Upper lobe of left lung (tissue), 6 donors: ENCODE measurements at regions not wholly inside any gene's neighbourhood (a gene's known extent, or its start where the extent isn't known, plus 50 kb on each side); places are given as distances from the start of the nearest gene placed in this dataset.

Experiments
- ATAC-seq, 2 donors: fragments of 200-7000 bp; cut with Tn5 transposase; one replicate each; pipeline ENCODE4 v1.9.1; 2022; ENCODE audit warnings: mild to moderate bottlenecking in 2 of 2, moderate library complexity in 2 of 2; ENCODE audit not compliant: low FRiP score in 2 of 2
- DNase-seq, 2 donors: peaks; one replicate each; pipeline ENCODE4 v3.0.0-alpha.2; 2019 to 2020
- H3K27ac ChIP-seq, 4 donors: fragments of 200-600 bp; sonication (generic); one replicate each; pipeline ENCODE4 v1.5.1; 2016 to 2019
- H3K27me3 ChIP-seq, 4 donors: fragments of 200-600 bp; sonication (generic); one replicate each; pipeline ENCODE4 v1.5.1; 2017 to 2019
- H3K36me3 ChIP-seq, 4 donors: fragments of 200-600 bp; sonication (generic); one replicate each; pipeline ENCODE4 v1.5.1; 2016 to 2019
- H3K4me1 ChIP-seq, 4 donors: fragments of 200-600 bp; sonication (generic); one replicate each; pipeline ENCODE4 v1.5.1; 2018 to 2019
- H3K4me3 ChIP-seq, 4 donors: fragments of 200-600 bp; sonication (generic); one replicate each; pipeline ENCODE4 v1.5.1; 2017 to 2019; ENCODE audit warnings: mild to moderate bottlenecking in 2 of 4, moderate library complexity in 1 of 4
- H3K9me3 ChIP-seq, 4 donors: fragments of 200-600 bp; sonication (generic); one replicate each; pipeline ENCODE4 v1.5.1; 2018 to 2019
- EP300 ChIP-seq, 4 donors: sonication (generic); formaldehyde crosslinking; IDR thresholded peaks; one replicate each; pipeline ENCODE4 v1.5.1; 2017; ENCODE audit warnings: antibody characterized with exemption in 4 of 4, control low read depth in 2 of 4
- POLR2A ChIP-seq, 4 donors: fragments of 450-650 bp; IDR thresholded peaks; one replicate each; pipeline ENCODE4 v1.5.1; 2016 to 2017; ENCODE audit warnings: antibody characterized with exemption in 4 of 4, mild to moderate bottlenecking in 2 of 4
- POLR2AphosphoS5 ChIP-seq, 2 donors: sonication (generic); formaldehyde crosslinking; IDR thresholded peaks; one replicate each; pipeline ENCODE4 v1.5.1; 2017; ENCODE audit warnings: antibody characterized with exemption in 2 of 2
- WGBS, 2 donors: methylation state at CpG; one replicate each; pipeline ENCODE4 v1.1.5; 2017 to 2018; 5-methylcytosine and 5-hydroxymethylcytosine counted together
- TF ChIP-seq, protein P1 (sequence below), 6 experiments: fragments of 450-650 bp in 4 of 6; fragments of 200-600 bp in 2 of 6; sonication (generic) in 2 of 6; IDR thresholded peaks; one replicate each; pipeline ENCODE4 v1.5.1; 2016 to 2019; ENCODE audit warnings: antibody characterized with exemption in 6 of 6
- donor health status: DM: no; HTN: no; CAD: no; lungs with moderate emphysema.
- donor health status: DM: no; HTN: yes; CAD: no; lungs with severe emphysema.

- no peak for ATAC-seq
- Histone ChIP-seq H3K27me3 (no peaks in the 10 kb centered on the region), H3K4me3 (no peak overlapping the region), H3K4me1 (no peaks in the 10 kb centered on the region), H3K9me3 (no peaks in the 10 kb centered on the region), H3K36me3 (no peaks in the 10 kb centered on the region), H3K27ac (no peak overlapping the region)
- TF ChIP-seq POLR2AphosphoS5 (IDR thresholded peaks at IDR 0.05) (no peak), POLR2A (IDR thresholded peaks at IDR 0.05) (no peak)
- TF ChIP-seq, protein P1, sequence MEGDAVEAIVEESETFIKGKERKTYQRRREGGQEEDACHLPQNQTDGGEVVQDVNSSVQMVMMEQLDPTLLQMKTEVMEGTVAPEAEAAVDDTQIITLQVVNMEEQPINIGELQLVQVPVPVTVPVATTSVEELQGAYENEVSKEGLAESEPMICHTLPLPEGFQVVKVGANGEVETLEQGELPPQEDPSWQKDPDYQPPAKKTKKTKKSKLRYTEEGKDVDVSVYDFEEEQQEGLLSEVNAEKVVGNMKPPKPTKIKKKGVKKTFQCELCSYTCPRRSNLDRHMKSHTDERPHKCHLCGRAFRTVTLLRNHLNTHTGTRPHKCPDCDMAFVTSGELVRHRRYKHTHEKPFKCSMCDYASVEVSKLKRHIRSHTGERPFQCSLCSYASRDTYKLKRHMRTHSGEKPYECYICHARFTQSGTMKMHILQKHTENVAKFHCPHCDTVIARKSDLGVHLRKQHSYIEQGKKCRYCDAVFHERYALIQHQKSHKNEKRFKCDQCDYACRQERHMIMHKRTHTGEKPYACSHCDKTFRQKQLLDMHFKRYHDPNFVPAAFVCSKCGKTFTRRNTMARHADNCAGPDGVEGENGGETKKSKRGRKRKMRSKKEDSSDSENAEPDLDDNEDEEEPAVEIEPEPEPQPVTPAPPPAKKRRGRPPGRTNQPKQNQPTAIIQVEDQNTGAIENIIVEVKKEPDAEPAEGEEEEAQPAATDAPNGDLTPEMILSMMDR (IDR thresholded peaks at IDR 0.05): no peak
- DNase-seq: peak in 1 of 2 donors; percentile 71
- WGBS, 2 donors: 75 to 81% methylated on average over 15 of the region's 15 CpGs
Observed at GRCh38 chr9:78813602-78814180, 516.8 kb downstream of the PSAT1 start.

DNA sequence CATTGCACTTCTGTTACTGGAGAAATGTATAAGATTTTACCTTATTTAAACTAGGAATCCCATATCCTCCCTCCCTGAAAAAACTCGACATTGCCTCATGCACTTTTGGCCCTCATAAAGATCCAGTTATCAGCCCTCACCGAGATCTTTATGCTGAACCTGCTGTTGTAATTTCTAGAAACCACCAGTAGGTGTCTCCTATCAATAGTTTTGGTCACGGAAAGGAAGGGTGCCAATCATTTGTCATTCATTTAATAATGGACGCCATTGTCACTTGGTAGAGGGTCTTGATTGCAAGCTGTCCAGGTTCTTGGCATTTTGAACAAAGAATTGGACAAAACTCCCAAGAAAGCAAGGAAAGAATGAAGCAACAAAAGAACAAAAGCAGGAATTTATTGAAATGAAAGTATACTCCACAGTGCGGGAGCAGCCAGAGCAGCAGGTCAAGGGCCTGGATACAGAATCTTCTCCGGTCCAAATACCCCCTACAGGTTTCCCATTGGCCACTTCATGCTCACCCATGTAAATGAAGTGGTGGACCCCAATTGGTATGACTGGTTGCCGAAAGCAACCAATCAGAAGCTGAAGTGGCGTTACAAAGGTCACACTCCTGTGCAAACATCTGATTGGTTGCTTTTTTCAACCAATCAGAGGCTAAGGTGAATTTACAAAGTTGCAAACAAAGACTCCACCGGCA lies 524.3 kb downstream of the PSAT1 start:
- Histone ChIP-seq H3K9me3 (no peaks in the 10 kb centered on the region), H3K4me1 (peaks cover 0 to 8% (median 0%) of the 10 kb centered on the region in 4 donors), H3K36me3 (no peaks in the 10 kb centered on the region), H3K4me3 (peak overlapping the region in 2 of 4 donors; percentile 6 to 18), H3K27me3 (no peaks in the 10 kb centered on the region), H3K27ac (no peak overlapping the region)
- DNase-seq (no peak), ATAC-seq (peak in 1 of 2 donors; percentile 57)
- TF ChIP-seq POLR2A (IDR thresholded peaks at IDR 0.05): no peak
- TF ChIP-seq, protein P1 (IDR thresholded peaks at IDR 0.05): peak; percentile 32 to 68 (median 48)
- 43 to 51% methylated on average over 8 to 9 of the region's 9 CpGs for WGBS, 2 donors

GRCh38 chr9:78826527-78826926 lies 529.6 kb downstream of the PSAT1 start:
- no peak for DNase-seq
- H3K4me3 ChIP-seq: no peak overlapping the region
- no peak for ATAC-seq
- peaks cover 0 to 2% (median 0%) of the 10 kb centered on the region in 4 donors for H3K4me1 ChIP-seq
- TF ChIP-seq POLR2AphosphoS5 (IDR thresholded peaks at IDR 0.05) (no peak), POLR2A (IDR thresholded peaks at IDR 0.05) (no peak), EP300 (IDR thresholded peaks at IDR 0.05) (no peak)
- TF ChIP-seq, protein P1 (IDR thresholded peaks at IDR 0.05): no peak
- 78 to 83% methylated on average over 3 of the region's 3 CpGs for WGBS, 2 donors
- no peak overlapping the region for H3K27ac ChIP-seq
- no peaks in the 10 kb centered on the region for H3K27me3 ChIP-seq
- H3K9me3 ChIP-seq: no peaks in the 10 kb centered on the region
- no peaks in the 10 kb centered on the region for H3K36me3 ChIP-seq

DNA sequence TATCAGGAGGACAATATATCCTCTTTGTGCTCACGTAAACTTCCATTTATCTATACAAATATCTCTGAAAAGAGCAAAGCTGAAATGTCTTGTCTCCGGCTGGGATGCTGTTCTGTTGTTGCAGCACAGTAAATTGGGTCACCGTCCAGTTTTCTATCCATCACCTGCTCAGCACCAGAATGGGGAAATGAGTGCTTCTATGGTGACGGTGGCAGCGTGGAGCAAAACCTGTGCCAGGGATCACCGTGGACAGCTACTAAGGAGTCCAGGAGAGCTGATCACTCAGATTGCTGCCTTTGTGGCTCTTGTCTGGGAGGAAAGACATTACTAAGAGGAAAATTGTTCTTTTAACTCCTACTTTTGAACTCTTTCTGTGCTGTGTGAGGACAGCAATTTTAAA lies 531.6 kb downstream of the PSAT1 start:
- no peak overlapping the region for H3K4me3 ChIP-seq
- H3K4me1 ChIP-seq: no peaks in the 10 kb centered on the region
- no peaks in the 10 kb centered on the region for H3K27me3 ChIP-seq
- DNase-seq (no peak), ATAC-seq (no peak)
- H3K27ac ChIP-seq: no peak overlapping the region
- TF ChIP-seq, protein P1 (IDR thresholded peaks at IDR 0.05): no peak
- TF ChIP-seq EP300 (IDR thresholded peaks at IDR 0.05): no peak
- TF ChIP-seq POLR2AphosphoS5 (IDR thresholded peaks at IDR 0.05): no peak
- no peak for TF ChIP-seq POLR2A (IDR thresholded peaks at IDR 0.05)
- H3K36me3 ChIP-seq: no peaks in the 10 kb centered on the region
- 80 to 86% methylated on average over 6 of the region's 6 CpGs for WGBS, 2 donors
- no peaks in the 10 kb centered on the region for H3K9me3 ChIP-seq

GRCh38 chr9:78830301-78830700 lies 533.4 kb downstream of the PSAT1 start:
- Histone ChIP-seq H3K9me3 (no peaks in the 10 kb centered on the region), H3K36me3 (no peaks in the 10 kb centered on the region), H3K27me3 (no peaks in the 10 kb centered on the region), H3K4me3 (no peak overlapping the region), H3K27ac (no peak overlapping the region), H3K4me1 (no peaks in the 10 kb centered on the region)
- 81% methylated on average over 1 of the region's 1 CpG for WGBS, 2 donors
- no peak for DNase-seq
- TF ChIP-seq EP300 (IDR thresholded peaks at IDR 0.05): no peak
- TF ChIP-seq, protein P1 (IDR thresholded peaks at IDR 0.05): no peak
- no peak for TF ChIP-seq POLR2AphosphoS5 (IDR thresholded peaks at IDR 0.05)
- TF ChIP-seq POLR2A (IDR thresholded peaks at IDR 0.05): no peak
- no peak for ATAC-seq
